ENCODE measurements at regions not wholly inside any gene's neighbourhood (a gene's known extent, or its start where the extent isn't known, plus 50 kb on each side); places are given as distances from the start of the nearest gene placed in this dataset.
"Not testable (repeated sequence)": the region's sequence is repeated elsewhere in the genome, so short reads cannot be mapped to it uniquely, and the experiment has no call there.

DNA sequence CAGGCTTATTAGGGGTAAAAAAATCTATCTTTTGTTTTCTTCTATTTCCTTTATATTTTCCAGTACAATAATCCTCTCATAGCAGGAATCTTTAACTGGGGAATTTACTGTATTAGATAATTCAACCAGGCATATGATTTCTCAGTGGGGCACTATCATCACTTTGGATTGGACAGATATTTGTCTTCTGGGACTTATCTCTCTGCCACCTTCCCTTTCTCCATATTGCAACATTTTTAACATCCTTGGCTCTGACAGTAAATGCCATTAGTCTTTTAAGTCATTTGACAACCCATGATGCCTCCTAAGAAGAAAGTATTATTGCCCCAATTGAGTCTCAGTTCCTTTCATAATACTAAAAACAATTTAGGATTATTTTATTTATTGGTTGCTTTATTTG lies 304.1 kb downstream of the FGF10 start:
- H3K79me2 ChIP-seq (ENCODE audit: insufficient read depth, low read length): no peaks in the 10 kb centered on the region
- TF ChIP-seq, protein P1, sequence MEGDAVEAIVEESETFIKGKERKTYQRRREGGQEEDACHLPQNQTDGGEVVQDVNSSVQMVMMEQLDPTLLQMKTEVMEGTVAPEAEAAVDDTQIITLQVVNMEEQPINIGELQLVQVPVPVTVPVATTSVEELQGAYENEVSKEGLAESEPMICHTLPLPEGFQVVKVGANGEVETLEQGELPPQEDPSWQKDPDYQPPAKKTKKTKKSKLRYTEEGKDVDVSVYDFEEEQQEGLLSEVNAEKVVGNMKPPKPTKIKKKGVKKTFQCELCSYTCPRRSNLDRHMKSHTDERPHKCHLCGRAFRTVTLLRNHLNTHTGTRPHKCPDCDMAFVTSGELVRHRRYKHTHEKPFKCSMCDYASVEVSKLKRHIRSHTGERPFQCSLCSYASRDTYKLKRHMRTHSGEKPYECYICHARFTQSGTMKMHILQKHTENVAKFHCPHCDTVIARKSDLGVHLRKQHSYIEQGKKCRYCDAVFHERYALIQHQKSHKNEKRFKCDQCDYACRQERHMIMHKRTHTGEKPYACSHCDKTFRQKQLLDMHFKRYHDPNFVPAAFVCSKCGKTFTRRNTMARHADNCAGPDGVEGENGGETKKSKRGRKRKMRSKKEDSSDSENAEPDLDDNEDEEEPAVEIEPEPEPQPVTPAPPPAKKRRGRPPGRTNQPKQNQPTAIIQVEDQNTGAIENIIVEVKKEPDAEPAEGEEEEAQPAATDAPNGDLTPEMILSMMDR (conservative IDR thresholded peaks at IDR 0.05): no peak
- DNase-seq: no peak
- no peak overlapping the region for H3K4ac ChIP-seq (ENCODE audit: low read depth, low read length)
- H3K79me1 ChIP-seq (ENCODE audit: insufficient read depth, low read depth, low read length, poor library complexity, severe bottlenecking): no peaks in the 10 kb centered on the region
- H3K23me2 ChIP-seq (ENCODE audit: insufficient read length, low read depth, low read length, poor library complexity, severe bottlenecking): no peaks in the 10 kb centered on the region
- H3K27ac Mint-ChIP-seq: no peak overlapping the region
- H2BK120ac ChIP-seq (ENCODE audit: low read depth, low read length, poor library complexity, severe bottlenecking): no peak overlapping the region
- no peak overlapping the region for H4K91ac ChIP-seq (ENCODE audit: insufficient read length, low read depth, low read length)
- H2AFZ ChIP-seq (ENCODE audit: low read length): no peak overlapping the region
- no peaks in the 10 kb centered on the region for H4K20me1 ChIP-seq (ENCODE audit: control insufficient read depth, insufficient read depth, insufficient read length)
- peaks cover 6 to 8% of the 10 kb centered on the region in 2 experiments for H3K4me1 Mint-ChIP-seq
- H3K4me3 Mint-ChIP-seq: no peak overlapping the region
- H3K9me3 ChIP-seq (ENCODE audit: control insufficient read depth, low read depth, low read length): no peaks in the 10 kb centered on the region
- H3T11ph ChIP-seq (ENCODE audit: low read length): no peak overlapping the region
- H3K27me3 ChIP-seq (ENCODE audit: insufficient read depth, low read length): no peaks in the 10 kb centered on the region
- H2BK20ac ChIP-seq (ENCODE audit: low read depth, low read length, poor library complexity, severe bottlenecking): no peak overlapping the region
- H3K27ac ChIP-seq (ENCODE audit: insufficient read length, low read depth, low read length): no peak overlapping the region
- no peaks in the 10 kb centered on the region for H3K27me3 Mint-ChIP-seq (ENCODE audit: low read depth)
- H2BK12ac ChIP-seq (ENCODE audit: insufficient read length, low read depth, low read length): no peak overlapping the region
- H3K23ac ChIP-seq (ENCODE audit: insufficient read length, low read depth, low read length): no peak overlapping the region
- no peaks in the 10 kb centered on the region for H3K36me3 Mint-ChIP-seq (ENCODE audit: insufficient read depth in 1 of 3, low read depth in 3 of 3)
- H3K14ac ChIP-seq (ENCODE audit: insufficient read depth, low read length): no peak overlapping the region
- no peak overlapping the region for H2BK5ac ChIP-seq (ENCODE audit: insufficient read length, low read length)
- H3K9me3 Mint-ChIP-seq: peaks cover 0 to 4% of the 10 kb centered on the region in 2 experiments; a peak in 3 of 5 replicates
- H2BK15ac ChIP-seq (ENCODE audit: low read depth, low read length): no peak overlapping the region
- no peak overlapping the region for H4K5ac ChIP-seq (ENCODE audit: insufficient read length, low read depth, low read length)
- H3K9ac ChIP-seq (ENCODE audit: extremely low read depth, insufficient read length, low read length): no peak overlapping the region
- no peak overlapping the region for H3K4me2 ChIP-seq (ENCODE audit: insufficient read depth, insufficient read length, low read length)
- no peak overlapping the region for H3K56ac ChIP-seq (ENCODE audit: insufficient read length, low read depth, low read length)
- no peak overlapping the region for H4K8ac ChIP-seq (replicated peaks; ENCODE audit: insufficient read length, low read depth, low read length)
- H2AK5ac ChIP-seq (ENCODE audit: insufficient read length, low read length): no peak overlapping the region
- no peaks in the 10 kb centered on the region; the same call in 1 of the 2 replicates for H3K4me1 ChIP-seq (ENCODE audit: insufficient read depth, low read length)
- H3K18ac ChIP-seq (ENCODE audit: insufficient read length, low read depth, low read length): no peak overlapping the region

DNA sequence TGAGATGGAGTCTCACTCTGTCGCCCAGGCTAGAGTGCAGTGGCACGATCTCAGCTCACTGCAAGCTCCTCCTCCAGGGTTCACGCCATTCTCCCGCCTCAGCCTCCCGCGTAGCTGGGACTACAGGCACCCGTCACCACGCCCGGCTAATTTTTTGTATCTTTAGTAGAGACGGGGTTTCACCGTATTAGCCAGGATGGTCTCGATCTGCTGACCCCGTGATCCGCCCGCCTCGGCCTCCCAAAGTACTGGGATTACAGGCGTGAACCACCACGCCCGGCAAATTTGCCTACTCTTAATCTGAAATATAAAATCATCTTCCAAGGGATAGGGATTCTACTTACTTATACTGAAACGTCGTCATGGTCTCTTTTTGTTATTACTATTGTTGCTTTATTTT lies 314.7 kb downstream of the FGF10 start:
- H2AFZ ChIP-seq (ENCODE audit: low read length); H4K91ac ChIP-seq (ENCODE audit: insufficient read length, low read depth, low read length); H4K20me1 ChIP-seq (ENCODE audit: control insufficient read depth, insufficient read depth, insufficient read length); H3K9me3 ChIP-seq (ENCODE audit: control insufficient read depth, low read depth, low read length); H3K4me3 Mint-ChIP-seq; H3K79me2 ChIP-seq (ENCODE audit: insufficient read depth, low read length); H3K56ac ChIP-seq (ENCODE audit: insufficient read length, low read depth, low read length); H2BK5ac ChIP-seq (ENCODE audit: insufficient read length, low read length); H3K27me3 Mint-ChIP-seq (ENCODE audit: low read depth); H2BK120ac ChIP-seq (ENCODE audit: low read depth, low read length, poor library complexity, severe bottlenecking); H3K4me1 ChIP-seq (ENCODE audit: insufficient read depth, low read length); H3K23ac ChIP-seq (ENCODE audit: insufficient read length, low read depth, low read length); H3K9me3 Mint-ChIP-seq; H4K5ac ChIP-seq (ENCODE audit: insufficient read length, low read depth, low read length); H3K79me1 ChIP-seq (ENCODE audit: insufficient read depth, low read depth, low read length, poor library complexity, severe bottlenecking); H2BK15ac ChIP-seq (ENCODE audit: low read depth, low read length); H3K4me1 Mint-ChIP-seq; H3K23me2 ChIP-seq (ENCODE audit: insufficient read length, low read depth, low read length, poor library complexity, severe bottlenecking); H3K36me3 Mint-ChIP-seq (ENCODE audit: insufficient read depth in 1 of 3, low read depth in 3 of 3); H2AK5ac ChIP-seq (ENCODE audit: insufficient read length, low read length); DNase-seq; H2BK12ac ChIP-seq (ENCODE audit: insufficient read length, low read depth, low read length); H3K9ac ChIP-seq (ENCODE audit: extremely low read depth, insufficient read length, low read length); H4K8ac ChIP-seq (replicated peaks; ENCODE audit: insufficient read length, low read depth, low read length); H3K14ac ChIP-seq (ENCODE audit: insufficient read depth, low read length); H3K4me2 ChIP-seq (ENCODE audit: insufficient read depth, insufficient read length, low read length); H2BK20ac ChIP-seq (ENCODE audit: low read depth, low read length, poor library complexity, severe bottlenecking); H3T11ph ChIP-seq (ENCODE audit: low read length); H3K27ac Mint-ChIP-seq; H3K4ac ChIP-seq (ENCODE audit: low read depth, low read length); H3K27ac ChIP-seq (ENCODE audit: insufficient read length, low read depth, low read length); H3K18ac ChIP-seq (ENCODE audit: insufficient read length, low read depth, low read length); H3K27me3 ChIP-seq (ENCODE audit: insufficient read depth, low read length): not testable (repeated sequence)
- no CpG with 5 or more reads among the region's 21 CpGs for WGBS (ENCODE audit: extremely low coverage, insufficient read length, low lambda C conversion rate)

Measured in H9 (cell line).